ENCODE measurements at regions not wholly inside any gene's neighbourhood (a gene's known extent, or its start where the extent isn't known, plus 50 kb on each side); places are given as distances from the start of the nearest gene placed in this dataset.

DNA sequence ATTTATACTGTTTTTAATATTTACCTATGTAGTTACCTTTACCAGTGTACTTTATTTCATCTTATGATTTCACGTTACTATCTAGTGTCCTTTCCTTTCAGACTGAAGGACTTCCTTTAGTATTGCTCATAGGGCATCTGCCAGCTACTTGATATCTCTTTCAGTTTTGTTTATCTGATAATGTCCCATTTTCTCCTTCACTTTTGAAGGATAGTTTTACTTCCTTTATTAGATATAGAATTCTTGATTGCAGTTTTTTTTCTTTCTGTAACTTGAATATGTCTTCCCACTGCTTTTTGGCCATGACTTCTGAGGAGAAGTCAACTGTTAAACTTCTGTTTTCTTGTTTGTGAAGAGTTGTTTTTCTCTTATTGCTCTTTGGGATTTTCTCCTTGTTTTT is 69.4 kb upstream of the MAGED1 start:
- Histone ChIP-seq H3K4me3 (ENCODE audit: low read depth, low read length) (no peak overlapping the region), H3K27me3 (ENCODE audit: control insufficient read depth, insufficient read depth, low read length) (no peaks in the 10 kb centered on the region), H3K36me3 (ENCODE audit: control insufficient read depth, insufficient read depth, low read length) (no peaks in the 10 kb centered on the region)
- TF ChIP-seq, protein P1, sequence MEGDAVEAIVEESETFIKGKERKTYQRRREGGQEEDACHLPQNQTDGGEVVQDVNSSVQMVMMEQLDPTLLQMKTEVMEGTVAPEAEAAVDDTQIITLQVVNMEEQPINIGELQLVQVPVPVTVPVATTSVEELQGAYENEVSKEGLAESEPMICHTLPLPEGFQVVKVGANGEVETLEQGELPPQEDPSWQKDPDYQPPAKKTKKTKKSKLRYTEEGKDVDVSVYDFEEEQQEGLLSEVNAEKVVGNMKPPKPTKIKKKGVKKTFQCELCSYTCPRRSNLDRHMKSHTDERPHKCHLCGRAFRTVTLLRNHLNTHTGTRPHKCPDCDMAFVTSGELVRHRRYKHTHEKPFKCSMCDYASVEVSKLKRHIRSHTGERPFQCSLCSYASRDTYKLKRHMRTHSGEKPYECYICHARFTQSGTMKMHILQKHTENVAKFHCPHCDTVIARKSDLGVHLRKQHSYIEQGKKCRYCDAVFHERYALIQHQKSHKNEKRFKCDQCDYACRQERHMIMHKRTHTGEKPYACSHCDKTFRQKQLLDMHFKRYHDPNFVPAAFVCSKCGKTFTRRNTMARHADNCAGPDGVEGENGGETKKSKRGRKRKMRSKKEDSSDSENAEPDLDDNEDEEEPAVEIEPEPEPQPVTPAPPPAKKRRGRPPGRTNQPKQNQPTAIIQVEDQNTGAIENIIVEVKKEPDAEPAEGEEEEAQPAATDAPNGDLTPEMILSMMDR (IDR thresholded peaks at IDR 0.05; ENCODE audit: insufficient read depth, low read length, poor library complexity, severe bottlenecking): no peak
- no peak for DNase-seq (ENCODE audit: low read depth)

DNA sequence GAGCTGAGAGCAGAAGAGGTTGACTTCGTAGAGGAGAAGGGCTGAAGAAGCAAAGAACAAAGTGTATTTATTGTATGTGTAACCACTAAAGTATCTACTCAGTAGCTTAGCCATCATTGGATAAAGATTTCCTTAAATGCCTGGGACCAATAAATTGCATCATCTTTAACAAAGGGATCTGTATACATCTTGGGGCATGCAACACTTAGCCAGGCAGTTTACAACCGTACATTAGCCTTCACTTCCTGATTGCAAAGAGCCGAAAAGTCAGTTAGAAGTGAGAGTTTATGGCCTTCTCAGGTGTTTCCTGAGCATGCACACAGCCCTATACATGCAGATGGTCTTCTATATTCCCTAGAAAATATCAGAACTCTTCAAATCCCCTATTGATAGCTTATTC is 68.0 kb upstream of the MAGED1 start:
- H3K36me3 ChIP-seq (ENCODE audit: control insufficient read depth, insufficient read depth, low read length): no peaks in the 10 kb centered on the region
- TF ChIP-seq, protein P1 (IDR thresholded peaks at IDR 0.05; ENCODE audit: insufficient read depth, low read length, poor library complexity, severe bottlenecking): no peak
- no peak for DNase-seq (ENCODE audit: low read depth)
- no peaks in the 10 kb centered on the region for H3K27me3 ChIP-seq (ENCODE audit: control insufficient read depth, insufficient read depth, low read length)
- H3K4me3 ChIP-seq (ENCODE audit: low read depth, low read length): no peak overlapping the region

DNA sequence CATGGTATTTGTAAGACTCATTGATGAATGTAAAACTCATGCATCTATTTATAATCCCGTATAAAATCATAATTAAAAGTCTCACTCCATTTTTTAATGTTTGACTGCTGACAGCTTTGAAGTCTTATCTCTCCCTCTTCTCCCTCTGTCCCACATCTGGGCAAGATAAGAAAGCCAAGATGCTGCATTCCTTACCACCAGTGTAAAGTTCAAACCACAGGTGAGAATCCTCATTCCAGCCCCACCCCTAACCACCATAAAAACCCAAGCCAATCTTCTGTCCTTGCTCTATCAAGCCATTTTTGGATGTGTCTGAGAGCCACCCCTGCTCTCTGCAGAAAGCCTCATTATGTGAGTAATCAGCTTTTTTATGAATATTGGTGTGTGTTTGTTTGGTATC is 59.3 kb upstream of the MAGED1 start:
- no peaks in the 10 kb centered on the region for H3K27me3 ChIP-seq (ENCODE audit: control insufficient read depth, insufficient read depth, low read length)
- TF ChIP-seq, protein P1 (IDR thresholded peaks at IDR 0.05; ENCODE audit: insufficient read depth, low read length, poor library complexity, severe bottlenecking): no peak
- no peak overlapping the region for H3K4me3 ChIP-seq (ENCODE audit: low read depth, low read length)
- H3K36me3 ChIP-seq (ENCODE audit: control insufficient read depth, insufficient read depth, low read length): no peaks in the 10 kb centered on the region
- DNase-seq (ENCODE audit: low read depth): no peak

DNA sequence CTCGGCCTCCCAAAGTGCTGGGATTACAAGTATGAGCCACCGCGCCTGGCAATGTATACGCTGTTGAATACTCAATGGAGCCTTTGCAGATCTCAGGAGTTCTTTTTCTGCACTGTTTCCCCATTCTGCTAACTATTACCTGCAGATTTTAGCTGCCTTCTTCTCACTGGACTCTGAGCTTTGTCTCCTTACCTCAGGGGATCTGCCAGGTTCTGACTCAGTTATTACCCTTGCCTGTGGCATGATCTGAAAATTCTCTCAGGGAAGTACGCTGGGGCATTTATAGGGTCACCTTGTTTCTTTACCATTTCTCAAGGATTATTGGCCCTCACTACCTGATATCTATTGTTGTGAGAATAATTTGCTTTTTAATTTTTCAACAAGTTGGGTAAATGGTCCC is 56.6 kb upstream of the MAGED1 start:
- Histone ChIP-seq H3K4me3 (ENCODE audit: low read depth, low read length) (no peak overlapping the region), H3K36me3 (ENCODE audit: control insufficient read depth, insufficient read depth, low read length) (no peaks in the 10 kb centered on the region), H3K27me3 (ENCODE audit: control insufficient read depth, insufficient read depth, low read length) (no peaks in the 10 kb centered on the region)
- DNase-seq (ENCODE audit: low read depth): no peak
- TF ChIP-seq, protein P1 (IDR thresholded peaks at IDR 0.05; ENCODE audit: insufficient read depth, low read length, poor library complexity, severe bottlenecking): no peak

DNA sequence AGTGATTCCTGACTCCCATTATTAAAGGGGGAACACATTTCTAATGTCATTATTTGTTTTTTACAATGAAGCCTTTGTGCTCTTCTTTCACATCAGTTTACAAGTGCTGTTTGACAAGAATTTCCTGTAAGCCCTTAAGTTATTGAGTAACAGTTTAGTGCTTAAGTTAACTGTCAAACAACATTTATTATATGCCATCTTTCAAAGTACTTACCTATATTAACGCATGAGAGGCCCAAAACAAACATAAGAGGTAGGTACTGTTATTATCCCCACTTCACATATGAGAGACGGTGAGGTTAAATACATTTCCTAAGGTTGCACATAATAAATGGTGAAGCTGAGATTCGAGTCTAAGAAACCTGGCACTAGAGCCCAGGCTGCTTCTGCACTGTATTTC is 56.0 kb upstream of the MAGED1 start:
- TF ChIP-seq, protein P1 (IDR thresholded peaks at IDR 0.05; ENCODE audit: insufficient read depth, low read length, poor library complexity, severe bottlenecking): no peak
- H3K27me3 ChIP-seq (ENCODE audit: control insufficient read depth, insufficient read depth, low read length): no peaks in the 10 kb centered on the region
- DNase-seq (ENCODE audit: low read depth): no peak

DNA sequence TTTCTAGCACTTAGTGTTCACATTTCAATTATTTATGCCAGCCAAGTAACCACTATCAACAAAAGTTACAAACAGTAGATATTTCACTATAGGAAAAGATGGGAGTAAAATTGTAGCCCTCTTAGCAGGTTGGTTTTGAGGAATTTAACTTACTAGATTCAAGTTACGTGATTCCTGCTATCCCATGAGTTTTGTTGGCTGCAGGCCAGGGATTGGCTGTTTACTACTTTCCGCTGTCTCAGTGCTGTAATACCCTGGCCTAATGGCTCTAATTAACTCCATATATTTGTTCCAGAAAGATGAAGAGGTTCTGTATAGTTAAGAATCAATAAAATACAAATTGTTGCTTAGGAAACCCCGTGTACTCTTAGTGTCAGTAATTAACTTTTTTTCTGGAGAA is 55.5 kb upstream of the MAGED1 start:
- Histone ChIP-seq H3K36me3 (ENCODE audit: control insufficient read depth, insufficient read depth, low read length) (no peaks in the 10 kb centered on the region), H3K27me3 (ENCODE audit: control insufficient read depth, insufficient read depth, low read length) (no peaks in the 10 kb centered on the region), H3K4me3 (ENCODE audit: low read depth, low read length) (no peak overlapping the region)
- TF ChIP-seq, protein P1 (IDR thresholded peaks at IDR 0.05; ENCODE audit: insufficient read depth, low read length, poor library complexity, severe bottlenecking): no peak
- no peak for DNase-seq (ENCODE audit: low read depth)

More for the DNA sequence above, 56.0 kb upstream of the MAGED1 start:
- Histone ChIP-seq H3K36me3 (ENCODE audit: control insufficient read depth, insufficient read depth, low read length) (no peaks in the 10 kb centered on the region), H3K4me3 (ENCODE audit: low read depth, low read length) (no peak overlapping the region)

Data from kidney epithelial cell (primary cell).